Testis (tissue), 2 donors: ENCODE measurements at regions not wholly inside any gene's neighbourhood (a gene's known extent, or its start where the extent isn't known, plus 50 kb on each side); places are given as distances from the start of the nearest gene placed in this dataset.

Experiments used
- DNase-seq: peaks from one replicate; pipeline ENCODE4 v3.0.0-alpha.2; 2019
- H3K27ac ChIP-seq, 2 donors: fragments of 200-600 bp; sonication (generic); one replicate each; pipeline ENCODE4 v1.5.1; 2019
- H3K27me3 ChIP-seq: fragments of 200-600 bp; sonication (generic); one replicate; pipeline ENCODE4 v1.5.1; 2019
- H3K36me3 ChIP-seq: fragments of 200-600 bp; sonication (generic); one replicate; pipeline ENCODE4 v1.5.1; 2017; ENCODE audit warnings: low read depth; ENCODE audit errors: missing control alignments
- H3K4me1 ChIP-seq: fragments of 200-600 bp; sonication (generic); one replicate; pipeline ENCODE4 v1.5.1; 2019
- H3K4me3 ChIP-seq, 2 donors: fragments of 200-600 bp; sonication (generic); one replicate each; pipeline ENCODE4 v1.5.1; 2017 to 2019
- H3K9me3 ChIP-seq: fragments of 200-600 bp; sonication (generic); one replicate; pipeline ENCODE4 v1.5.1; 2017
- POLR2A ChIP-seq: fragments of 450-650 bp; IDR thresholded peaks from one replicate; pipeline ENCODE4 v1.6.1; 2017; ENCODE audit warnings: antibody characterized with exemption, mild to moderate bottlenecking, moderate library complexity
- WGBS, 2 donors: methylation state at CpG; one replicate each; pipeline ENCODE4 v1.1.5; 2018; 5-methylcytosine and 5-hydroxymethylcytosine counted together
- intact Hi-C: fragments of 100-400 bp; cut with DNase I; formaldehyde crosslinking; loops from one replicate; pipeline ENCODE4 v1.15.1; 2023; ENCODE audit warnings: low total_unique reads
- TF ChIP-seq, protein P1 (sequence below), 3 experiments: fragments of 450-650 bp in 2 of 3; fragments of 200-600 bp in 1 of 3; sonication (generic) in 1 of 3; IDR thresholded peaks; one replicate each; pipeline ENCODE4 v1.5.1; 2016 to 2019; ENCODE audit warnings: antibody characterized with exemption in 3 of 3, mild to moderate bottlenecking in 2 of 3, moderate library complexity in 1 of 3

- WGBS, 2 donors: 80 to 89% methylated on average over 2 of the region's 2 CpGs
- H3K4me3 ChIP-seq: no peak overlapping the region
- DNase-seq: no peak
- H3K27ac ChIP-seq: no peak overlapping the region
- no peaks in the 10 kb centered on the region for H3K4me1 ChIP-seq
- H3K9me3 ChIP-seq: no peaks in the 10 kb centered on the region
- no peaks in the 10 kb centered on the region for H3K36me3 ChIP-seq
- H3K27me3 ChIP-seq: no peaks in the 10 kb centered on the region
- TF ChIP-seq, protein P1, sequence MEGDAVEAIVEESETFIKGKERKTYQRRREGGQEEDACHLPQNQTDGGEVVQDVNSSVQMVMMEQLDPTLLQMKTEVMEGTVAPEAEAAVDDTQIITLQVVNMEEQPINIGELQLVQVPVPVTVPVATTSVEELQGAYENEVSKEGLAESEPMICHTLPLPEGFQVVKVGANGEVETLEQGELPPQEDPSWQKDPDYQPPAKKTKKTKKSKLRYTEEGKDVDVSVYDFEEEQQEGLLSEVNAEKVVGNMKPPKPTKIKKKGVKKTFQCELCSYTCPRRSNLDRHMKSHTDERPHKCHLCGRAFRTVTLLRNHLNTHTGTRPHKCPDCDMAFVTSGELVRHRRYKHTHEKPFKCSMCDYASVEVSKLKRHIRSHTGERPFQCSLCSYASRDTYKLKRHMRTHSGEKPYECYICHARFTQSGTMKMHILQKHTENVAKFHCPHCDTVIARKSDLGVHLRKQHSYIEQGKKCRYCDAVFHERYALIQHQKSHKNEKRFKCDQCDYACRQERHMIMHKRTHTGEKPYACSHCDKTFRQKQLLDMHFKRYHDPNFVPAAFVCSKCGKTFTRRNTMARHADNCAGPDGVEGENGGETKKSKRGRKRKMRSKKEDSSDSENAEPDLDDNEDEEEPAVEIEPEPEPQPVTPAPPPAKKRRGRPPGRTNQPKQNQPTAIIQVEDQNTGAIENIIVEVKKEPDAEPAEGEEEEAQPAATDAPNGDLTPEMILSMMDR (IDR thresholded peaks at IDR 0.05): no peak
- no peak for TF ChIP-seq POLR2A
- intact Hi-C loops: no loop called here
These were observed 283.8 kb downstream of the VRK1 start for GRCh38 chr14:97080991-97081390.

GRCh38 chr14:97095269-97095668 is 298.1 kb downstream of the VRK1 start:
- TF ChIP-seq, protein P1 (IDR thresholded peaks at IDR 0.05): no peak
- no peak for TF ChIP-seq POLR2A
- H3K9me3 ChIP-seq: no peaks in the 10 kb centered on the region
- H3K36me3 ChIP-seq: no peaks in the 10 kb centered on the region
- no peaks in the 10 kb centered on the region for H3K4me1 ChIP-seq
- intact Hi-C loops: no loop called here
- no peaks in the 10 kb centered on the region for H3K27me3 ChIP-seq
- WGBS, 2 donors: 51 to 67% methylated on average over 5 of the region's 5 CpGs
- H3K27ac ChIP-seq: no peak overlapping the region
- no peak overlapping the region for H3K4me3 ChIP-seq
- DNase-seq: no peak

GRCh38 chr14:97097296-97097695 is 300.1 kb downstream of the VRK1 start:
- Histone ChIP-seq H3K9me3 (no peaks in the 10 kb centered on the region), H3K36me3 (no peaks in the 10 kb centered on the region), H3K4me3 (no peak overlapping the region), H3K27ac (no peak overlapping the region), H3K4me1 (no peaks in the 10 kb centered on the region), H3K27me3 (no peaks in the 10 kb centered on the region)
- WGBS, 2 donors: 50 to 63% methylated on average over 3 of the region's 3 CpGs
- intact Hi-C loops: no loop called here
- DNase-seq: no peak
- TF ChIP-seq, protein P1 (IDR thresholded peaks at IDR 0.05): no peak
- TF ChIP-seq POLR2A: no peak

DNA sequence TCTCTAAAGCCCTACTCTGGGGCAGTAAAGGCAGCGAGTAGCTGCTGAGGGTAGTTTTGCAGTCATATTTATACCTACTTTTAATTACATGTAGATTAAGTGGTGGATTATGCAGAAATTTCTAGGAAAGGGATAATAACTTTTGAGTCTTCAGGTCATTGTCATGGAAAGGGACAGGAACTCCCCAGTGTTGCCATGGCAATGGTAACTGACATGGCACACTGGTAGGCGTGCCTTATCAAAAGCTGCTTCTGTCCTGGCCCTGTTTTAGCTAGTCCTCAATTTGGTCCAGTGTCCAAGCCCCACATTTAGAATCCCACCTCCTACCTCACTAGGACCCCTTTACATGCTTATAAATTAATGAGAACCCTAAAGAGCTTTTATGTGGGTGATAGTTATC is 303.1 kb downstream of the VRK1 start:
- TF ChIP-seq POLR2A: no peak
- TF ChIP-seq, protein P1 (IDR thresholded peaks at IDR 0.05): no peak
- no peak for DNase-seq
- no peaks in the 10 kb centered on the region for H3K9me3 ChIP-seq
- no peak overlapping the region for H3K27ac ChIP-seq
- H3K4me1 ChIP-seq: no peaks in the 10 kb centered on the region
- whole genome bisulfite sequencing, 2 donors: 78 to 90% methylated on average over 2 of the region's 2 CpGs
- no peaks in the 10 kb centered on the region for H3K36me3 ChIP-seq
- H3K4me3 ChIP-seq: no peak overlapping the region
- H3K27me3 ChIP-seq: no peaks in the 10 kb centered on the region
- intact Hi-C loops: no loop called here

DNA sequence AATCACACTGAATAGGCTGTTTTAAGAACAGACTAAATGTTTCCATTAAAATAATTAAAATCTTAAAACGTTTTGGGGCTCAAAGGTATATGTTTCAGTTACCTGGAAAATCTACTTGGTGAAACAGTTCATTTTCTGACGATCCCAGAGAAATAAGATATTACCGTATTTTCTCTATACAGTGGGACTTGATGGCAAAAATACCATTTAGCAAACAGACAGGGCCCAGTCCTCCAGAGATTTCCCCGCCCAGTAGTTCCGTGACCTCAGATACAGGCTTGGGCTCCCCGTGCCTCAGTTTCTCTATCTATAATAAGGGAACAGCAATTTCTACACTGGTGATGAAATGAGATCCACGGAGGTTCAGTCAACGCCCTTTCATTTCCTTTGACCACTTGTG is 304.4 kb downstream of the VRK1 start:
- intact Hi-C loops: no loop called here
- TF ChIP-seq POLR2A: no peak
- TF ChIP-seq, protein P1 (IDR thresholded peaks at IDR 0.05): no peak
- WGBS, 2 donors: 70 to 73% methylated on average over 8 of the region's 8 CpGs
- no peaks in the 10 kb centered on the region for H3K4me1 ChIP-seq
- no peak for DNase-seq
- H3K4me3 ChIP-seq: no peak overlapping the region
- no peaks in the 10 kb centered on the region for H3K27me3 ChIP-seq
- H3K27ac ChIP-seq: no peak overlapping the region
- H3K36me3 ChIP-seq: no peaks in the 10 kb centered on the region
- no peaks in the 10 kb centered on the region for H3K9me3 ChIP-seq
